Panc1 (cell line): ENCODE measurements at regions not wholly inside any gene's neighbourhood (a gene's known extent, or its start where the extent isn't known, plus 50 kb on each side); places are given as distances from the start of the nearest gene placed in this dataset.

Experiments used
- POLR2AphosphoS5 ChIP-seq: IDR thresholded peaks from 2 replicates; pipeline ENCODE4 v1.6.1; 2012; ENCODE audit warnings: mild to moderate bottlenecking, low read depth, low read length, moderate library complexity
- SIN3A ChIP-seq: IDR thresholded peaks from 2 replicates; pipeline ENCODE4 v1.6.1; 2012; ENCODE audit warnings: low read depth, mild to moderate bottlenecking, low read length, moderate library complexity, borderline replicate concordance; ENCODE audit not compliant: insufficient read depth
- TCF7L2 ChIP-seq: IDR thresholded peaks from 2 replicates; pipeline ENCODE4 v1.6.1; 2011; ENCODE audit warnings: mild to moderate bottlenecking, low read depth, low read length, inconsistent platforms
- TF ChIP-seq, protein P1 (sequence below): fragments of 450-650 bp; IDR thresholded peaks from 2 replicates; pipeline ENCODE4 v1.5.1; 2017; ENCODE audit warnings: mild to moderate bottlenecking
- TF ChIP-seq, protein P2 (sequence below), 2 experiments: IDR thresholded peaks; 2 replicates each; pipeline ENCODE4 v1.6.1; 2011 to 2012; ENCODE audit warnings: low read depth in 2 of 2, control low read depth in 1 of 2, low read length in 1 of 2, mild to moderate bottlenecking in 1 of 2, moderate library complexity in 1 of 2; ENCODE audit not compliant: insufficient read depth in 1 of 2

DNA sequence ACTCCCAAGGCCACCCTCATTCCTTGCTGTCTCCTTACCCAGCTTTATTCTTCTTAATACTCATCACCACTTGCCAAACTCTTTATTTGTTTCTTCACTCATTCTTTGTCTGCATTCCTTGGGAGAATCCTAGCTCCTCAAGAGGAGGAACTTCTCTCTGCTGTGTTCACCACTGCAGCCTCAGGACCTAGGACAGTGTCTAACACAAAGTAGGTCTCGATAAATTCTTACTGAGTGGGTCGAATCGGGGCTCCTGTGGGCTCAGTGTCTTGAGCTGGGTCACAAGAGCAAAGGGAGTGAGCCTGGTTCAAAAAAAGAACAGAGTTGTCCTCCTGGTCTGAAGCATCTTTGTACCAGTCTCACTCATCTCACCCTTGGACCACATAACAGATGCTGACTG is 224.1 kb upstream of the TMEM132C start:
- TF ChIP-seq, protein P1, sequence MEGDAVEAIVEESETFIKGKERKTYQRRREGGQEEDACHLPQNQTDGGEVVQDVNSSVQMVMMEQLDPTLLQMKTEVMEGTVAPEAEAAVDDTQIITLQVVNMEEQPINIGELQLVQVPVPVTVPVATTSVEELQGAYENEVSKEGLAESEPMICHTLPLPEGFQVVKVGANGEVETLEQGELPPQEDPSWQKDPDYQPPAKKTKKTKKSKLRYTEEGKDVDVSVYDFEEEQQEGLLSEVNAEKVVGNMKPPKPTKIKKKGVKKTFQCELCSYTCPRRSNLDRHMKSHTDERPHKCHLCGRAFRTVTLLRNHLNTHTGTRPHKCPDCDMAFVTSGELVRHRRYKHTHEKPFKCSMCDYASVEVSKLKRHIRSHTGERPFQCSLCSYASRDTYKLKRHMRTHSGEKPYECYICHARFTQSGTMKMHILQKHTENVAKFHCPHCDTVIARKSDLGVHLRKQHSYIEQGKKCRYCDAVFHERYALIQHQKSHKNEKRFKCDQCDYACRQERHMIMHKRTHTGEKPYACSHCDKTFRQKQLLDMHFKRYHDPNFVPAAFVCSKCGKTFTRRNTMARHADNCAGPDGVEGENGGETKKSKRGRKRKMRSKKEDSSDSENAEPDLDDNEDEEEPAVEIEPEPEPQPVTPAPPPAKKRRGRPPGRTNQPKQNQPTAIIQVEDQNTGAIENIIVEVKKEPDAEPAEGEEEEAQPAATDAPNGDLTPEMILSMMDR = no peak
- TF ChIP-seq, protein P2, sequence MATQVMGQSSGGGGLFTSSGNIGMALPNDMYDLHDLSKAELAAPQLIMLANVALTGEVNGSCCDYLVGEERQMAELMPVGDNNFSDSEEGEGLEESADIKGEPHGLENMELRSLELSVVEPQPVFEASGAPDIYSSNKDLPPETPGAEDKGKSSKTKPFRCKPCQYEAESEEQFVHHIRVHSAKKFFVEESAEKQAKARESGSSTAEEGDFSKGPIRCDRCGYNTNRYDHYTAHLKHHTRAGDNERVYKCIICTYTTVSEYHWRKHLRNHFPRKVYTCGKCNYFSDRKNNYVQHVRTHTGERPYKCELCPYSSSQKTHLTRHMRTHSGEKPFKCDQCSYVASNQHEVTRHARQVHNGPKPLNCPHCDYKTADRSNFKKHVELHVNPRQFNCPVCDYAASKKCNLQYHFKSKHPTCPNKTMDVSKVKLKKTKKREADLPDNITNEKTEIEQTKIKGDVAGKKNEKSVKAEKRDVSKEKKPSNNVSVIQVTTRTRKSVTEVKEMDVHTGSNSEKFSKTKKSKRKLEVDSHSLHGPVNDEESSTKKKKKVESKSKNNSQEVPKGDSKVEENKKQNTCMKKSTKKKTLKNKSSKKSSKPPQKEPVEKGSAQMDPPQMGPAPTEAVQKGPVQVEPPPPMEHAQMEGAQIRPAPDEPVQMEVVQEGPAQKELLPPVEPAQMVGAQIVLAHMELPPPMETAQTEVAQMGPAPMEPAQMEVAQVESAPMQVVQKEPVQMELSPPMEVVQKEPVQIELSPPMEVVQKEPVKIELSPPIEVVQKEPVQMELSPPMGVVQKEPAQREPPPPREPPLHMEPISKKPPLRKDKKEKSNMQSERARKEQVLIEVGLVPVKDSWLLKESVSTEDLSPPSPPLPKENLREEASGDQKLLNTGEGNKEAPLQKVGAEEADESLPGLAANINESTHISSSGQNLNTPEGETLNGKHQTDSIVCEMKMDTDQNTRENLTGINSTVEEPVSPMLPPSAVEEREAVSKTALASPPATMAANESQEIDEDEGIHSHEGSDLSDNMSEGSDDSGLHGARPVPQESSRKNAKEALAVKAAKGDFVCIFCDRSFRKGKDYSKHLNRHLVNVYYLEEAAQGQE (IDR thresholded peaks at IDR 0.05; ENCODE audit: insufficient read depth in 1 of 2, low read depth in 2 of 2, low read length in 1 of 2) = no peak
- TF ChIP-seq SIN3A = no peak
- TF ChIP-seq POLR2AphosphoS5 = no peak
- TF ChIP-seq TCF7L2 = no peak
